Gastroesophageal sphincter (tissue), 3 donors: ENCODE measurements at regions not wholly inside any gene's neighbourhood (a gene's known extent, or its start where the extent isn't known, plus 50 kb on each side); places are given as distances from the start of the nearest gene placed in this dataset.
"Not testable (repeated sequence)": the region's sequence is repeated elsewhere in the genome, so short reads cannot be mapped to it uniquely, and the experiment has no call there.

ENCODE experiments used
- CTCF ChIP-seq, 4 experiments: fragments of 200-600 bp in 2 of 4; fragments of 450-650 bp in 2 of 4; sonication (generic) in 1 of 4; IDR thresholded peaks; one replicate each; pipeline ENCODE4 v1.5.1; 2017 to 2019; ENCODE audit warnings: antibody characterized with exemption in 4 of 4, mild to moderate bottlenecking in 2 of 4, moderate library complexity in 2 of 4
- EP300 ChIP-seq: sonication (generic); formaldehyde crosslinking; IDR thresholded peaks from one replicate; pipeline ENCODE4 v1.6.1; 2017; ENCODE audit warnings: antibody characterized with exemption, mild to moderate bottlenecking
- POLR2AphosphoS5 ChIP-seq: sonication (generic); formaldehyde crosslinking; IDR thresholded peaks from one replicate; pipeline ENCODE4 v1.6.1; 2017; ENCODE audit warnings: antibody characterized with exemption

- TF ChIP-seq CTCF (IDR thresholded peaks at IDR 0.05); POLR2AphosphoS5; EP300: not testable (repeated sequence)
Observed at GRCh38 chr4:115949974-115950743, 836.7 kb upstream of the NDST4 start.
